IPS DF 6.9 (cell line): ENCODE measurements at regions not wholly inside any gene's neighbourhood (a gene's known extent, or its start where the extent isn't known, plus 50 kb on each side); places are given as distances from the start of the nearest gene placed in this dataset.
A peak's percentile ranks its signal among the peaks of the same experiment; 100 is the strongest.

Experiments used
- DNase-seq: peaks from one replicate; pipeline ENCODE4 v3.0.0-alpha.2; 2013; ENCODE audit warnings: low read depth, low spot score
- H3K27ac ChIP-seq: one replicate; pipeline ENCODE4 v1.5.1; 2013; ENCODE audit warnings: low read length, control low read depth
- H3K27me3 ChIP-seq: 2 replicates; pipeline ENCODE4 v1.6.1; 2013; ENCODE audit warnings: mild to moderate bottlenecking, low read length; ENCODE audit not compliant: control insufficient read depth, insufficient read depth
- H3K36me3 ChIP-seq: 2 replicates; pipeline ENCODE4 v1.6.1; 2013; ENCODE audit warnings: low read length; ENCODE audit not compliant: control insufficient read depth, insufficient read depth
- H3K4me1 ChIP-seq: 2 replicates; pipeline ENCODE4 v1.6.1; 2013; ENCODE audit warnings: low read length; ENCODE audit not compliant: control insufficient read depth, insufficient read depth
- H3K4me3 ChIP-seq: 2 replicates; pipeline ENCODE4 v1.5.1; 2013; ENCODE audit warnings: mild to moderate bottlenecking, low read length
- H3K9me3 ChIP-seq: 2 replicates; pipeline ENCODE4 v1.6.1; 2013; ENCODE audit warnings: low read length, inconsistent platforms; ENCODE audit not compliant: control insufficient read depth, insufficient read depth
- WGBS: extraction: QIAGEN DNeasy Blood & Tissue Kit; methylation state at CpG from one replicate; pipeline ENCODE4 v1.1.7; 2013; ENCODE audit warnings: mixed read lengths, missing lambda C conversion rate; ENCODE audit not compliant: insufficient read length, insufficient coverage; 5-methylcytosine and 5-hydroxymethylcytosine counted together

DNA sequence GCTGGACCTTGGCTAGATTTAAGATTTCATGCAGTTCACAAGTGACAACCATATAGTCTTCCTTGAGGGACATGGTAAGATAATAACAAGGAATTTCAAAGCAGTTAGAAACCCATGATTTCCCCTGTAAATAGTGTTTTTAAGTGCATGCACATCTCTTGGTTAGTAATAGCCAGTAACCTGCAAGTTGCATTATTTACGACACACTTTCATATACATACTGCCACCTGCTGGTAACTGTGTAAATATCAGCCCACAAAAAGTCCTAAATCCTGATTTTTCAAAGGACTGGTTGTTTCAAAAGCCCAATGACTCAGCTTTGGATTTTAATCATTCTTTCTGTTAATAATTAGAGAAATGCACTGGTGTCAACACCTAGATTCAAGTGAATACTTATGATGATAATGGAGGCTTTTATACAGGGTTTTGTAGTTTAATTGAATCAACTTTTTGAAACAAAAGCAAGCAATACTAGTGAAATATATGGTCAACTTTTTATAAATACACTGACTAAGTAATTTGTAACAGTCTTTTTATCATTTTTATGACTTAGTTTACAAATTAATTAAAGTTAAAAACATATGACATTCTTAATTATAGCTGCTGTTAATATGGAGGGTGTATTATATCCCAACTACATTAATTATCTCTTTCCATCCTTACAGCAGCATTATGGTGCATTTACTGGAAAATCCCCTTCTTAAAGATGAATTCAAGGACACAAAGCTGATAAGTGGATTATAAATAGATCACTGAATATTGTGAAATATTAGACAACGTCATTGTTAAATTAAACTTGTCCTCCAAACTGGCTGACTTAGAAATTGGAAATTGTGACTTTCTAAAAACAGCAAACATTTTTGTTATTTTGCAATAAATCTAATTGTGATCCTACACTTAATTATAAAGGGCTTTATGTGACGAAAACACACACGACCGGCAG is 367.7 kb upstream of the SEMA3D start:
- no peak overlapping the region for H3K27ac ChIP-seq
- WGBS = no CpG with 5 or more reads among the region's 5 CpGs
- no peaks in the 10 kb centered on the region for H3K9me3 ChIP-seq
- peak; percentile 22 for DNase-seq
- H3K4me1 ChIP-seq = no peaks in the 10 kb centered on the region
- no peaks in the 10 kb centered on the region for H3K36me3 ChIP-seq
- no peaks in the 10 kb centered on the region for H3K27me3 ChIP-seq
- no peak overlapping the region for H3K4me3 ChIP-seq

DNA sequence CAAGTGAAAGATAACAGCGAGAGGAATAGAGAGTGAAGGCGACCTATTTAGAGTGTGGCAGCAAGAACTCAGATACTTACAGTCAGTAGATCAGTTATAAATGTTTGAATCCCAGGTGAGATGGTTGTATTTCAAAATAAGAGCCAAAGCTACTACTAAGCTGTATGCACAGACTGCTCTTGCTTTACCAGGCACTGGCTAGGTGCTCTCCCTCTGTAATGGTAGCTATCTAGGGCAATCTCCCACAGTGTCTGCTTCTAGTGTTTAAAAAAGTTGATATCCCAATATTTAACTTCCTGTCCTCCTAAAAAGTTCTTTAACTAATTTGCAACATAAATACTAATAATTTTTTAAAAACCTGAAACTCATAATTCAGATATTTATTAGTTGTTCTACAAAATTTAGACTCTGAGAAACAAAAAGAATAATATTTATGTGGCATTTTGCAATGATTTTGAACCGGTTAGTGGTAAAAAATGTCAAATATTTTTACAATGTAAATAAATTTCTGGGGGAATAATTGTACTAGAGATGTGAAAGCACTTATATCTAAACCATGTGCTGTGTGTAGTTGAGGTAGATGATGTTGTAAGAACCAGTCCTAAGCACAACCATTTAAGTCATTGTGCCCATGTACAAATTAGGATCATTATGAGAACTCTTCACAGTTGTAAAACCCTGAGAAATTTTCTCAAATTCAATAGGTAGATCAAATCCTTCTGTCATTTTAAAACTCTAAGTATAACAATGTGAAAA is 349.3 kb upstream of the SEMA3D start:
- no peaks in the 10 kb centered on the region for H3K4me1 ChIP-seq
- WGBS = no CpG with 5 or more reads among the region's 3 CpGs

DNA sequence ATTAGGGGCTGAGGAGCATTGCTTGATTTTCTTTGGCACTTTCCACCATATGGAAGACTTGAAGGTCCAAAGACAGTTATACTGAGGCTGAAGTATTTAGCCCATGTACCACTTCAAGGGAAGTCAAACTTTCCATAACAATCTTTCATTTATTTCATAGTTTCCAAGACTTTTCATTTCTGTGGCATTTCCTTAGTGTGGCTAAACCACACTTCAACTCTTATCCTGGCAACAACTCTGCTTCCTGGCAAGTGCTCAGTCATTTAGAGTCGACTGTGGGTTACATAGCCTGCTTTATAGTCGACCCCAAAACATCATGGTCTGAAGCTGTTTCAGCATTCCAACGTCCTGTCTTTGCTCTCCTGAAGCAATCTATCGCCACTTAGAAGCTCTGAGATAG is 343.0 kb upstream of the SEMA3D start:
- Histone ChIP-seq H3K9me3 (no peaks in the 10 kb centered on the region), H3K27ac (no peak overlapping the region), H3K36me3 (no peaks in the 10 kb centered on the region), H3K4me3 (no peak overlapping the region), H3K27me3 (no peaks in the 10 kb centered on the region), H3K4me1 (no peaks in the 10 kb centered on the region)
- no CpG with 5 or more reads among the region's 4 CpGs for WGBS
- DNase-seq = no peak

More for the DNA sequence above, 349.3 kb upstream of the SEMA3D start:
- H3K9me3 ChIP-seq = no peaks in the 10 kb centered on the region
- H3K27me3 ChIP-seq = no peaks in the 10 kb centered on the region
- no peak overlapping the region for H3K27ac ChIP-seq
- no peak overlapping the region for H3K4me3 ChIP-seq
- DNase-seq = no peak
- H3K36me3 ChIP-seq = no peaks in the 10 kb centered on the region

DNA sequence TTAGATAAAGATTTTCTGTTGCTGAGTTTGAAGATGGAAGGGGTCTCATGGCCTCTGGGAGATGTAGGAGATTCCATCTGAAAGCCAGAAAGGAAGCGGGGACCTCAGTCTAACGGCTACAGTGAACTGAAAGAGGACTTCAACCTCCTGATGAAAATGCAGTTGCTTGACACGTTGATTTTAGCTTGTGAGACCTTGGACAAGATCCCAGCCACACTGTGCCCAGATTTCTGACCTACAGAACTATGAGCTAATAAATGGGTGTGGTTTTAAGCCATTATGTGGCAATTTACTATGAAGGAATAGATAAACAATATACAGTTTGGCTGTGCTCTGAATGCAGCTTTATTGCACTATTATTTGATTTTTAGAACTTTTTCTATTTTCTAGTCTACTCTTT is 342.3 kb upstream of the SEMA3D start:
- no peak for DNase-seq
- no peak overlapping the region for H3K4me3 ChIP-seq
- no CpG with 5 or more reads among the region's 3 CpGs for WGBS
- H3K36me3 ChIP-seq = no peaks in the 10 kb centered on the region
- H3K4me1 ChIP-seq = no peaks in the 10 kb centered on the region
- no peaks in the 10 kb centered on the region for H3K27me3 ChIP-seq
- H3K27ac ChIP-seq = no peak overlapping the region
- H3K9me3 ChIP-seq = no peaks in the 10 kb centered on the region

DNA sequence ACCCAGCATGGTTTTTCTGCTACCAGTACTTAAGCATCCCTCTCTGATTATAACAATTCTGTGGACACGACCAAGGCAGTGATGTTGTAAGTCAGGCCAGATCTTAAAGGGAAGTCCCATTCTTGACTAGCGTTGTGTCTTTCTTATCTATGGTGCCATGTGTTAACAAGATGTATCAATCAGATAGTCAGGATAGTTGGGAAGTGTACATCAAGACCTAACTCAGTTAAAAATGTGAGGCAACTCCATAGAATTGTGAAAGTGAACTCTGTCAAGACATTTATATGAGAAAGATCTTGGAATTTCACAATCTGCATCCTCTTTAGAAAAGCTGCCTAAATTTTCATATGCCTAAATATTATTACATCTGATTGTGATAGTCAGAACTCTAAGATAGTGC is 341.7 kb upstream of the SEMA3D start:
- H3K27me3 ChIP-seq = no peaks in the 10 kb centered on the region
- no peaks in the 10 kb centered on the region for H3K9me3 ChIP-seq
- H3K4me3 ChIP-seq = no peak overlapping the region
- no peak for DNase-seq
- H3K36me3 ChIP-seq = no peaks in the 10 kb centered on the region
- no peaks in the 10 kb centered on the region for H3K4me1 ChIP-seq
- H3K27ac ChIP-seq = no peak overlapping the region
- no CpG with 5 or more reads among the region's 2 CpGs for WGBS

DNA sequence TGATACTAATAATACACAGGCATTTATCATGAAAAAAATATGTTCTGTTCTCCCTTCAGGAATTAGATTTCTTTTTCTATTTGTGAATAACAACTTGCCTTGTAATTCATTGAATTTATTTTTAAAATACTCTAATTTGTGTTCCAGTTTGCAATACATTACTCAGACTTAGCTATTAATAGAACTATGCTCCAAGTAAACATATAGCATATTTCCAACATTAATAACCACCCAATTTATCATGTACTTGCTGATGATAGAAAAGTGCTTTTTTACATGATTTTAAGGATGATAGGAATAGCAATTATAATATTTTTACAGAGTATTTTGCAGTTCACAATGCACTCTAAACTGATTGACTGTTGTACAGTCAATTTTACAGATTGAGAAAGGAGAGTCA is 338.8 kb upstream of the SEMA3D start:
- Histone ChIP-seq H3K36me3 (no peaks in the 10 kb centered on the region), H3K27me3 (no peaks in the 10 kb centered on the region), H3K9me3 (no peaks in the 10 kb centered on the region), H3K27ac (no peak overlapping the region), H3K4me1 (no peaks in the 10 kb centered on the region), H3K4me3 (no peak overlapping the region)
- DNase-seq = no peak

DNA sequence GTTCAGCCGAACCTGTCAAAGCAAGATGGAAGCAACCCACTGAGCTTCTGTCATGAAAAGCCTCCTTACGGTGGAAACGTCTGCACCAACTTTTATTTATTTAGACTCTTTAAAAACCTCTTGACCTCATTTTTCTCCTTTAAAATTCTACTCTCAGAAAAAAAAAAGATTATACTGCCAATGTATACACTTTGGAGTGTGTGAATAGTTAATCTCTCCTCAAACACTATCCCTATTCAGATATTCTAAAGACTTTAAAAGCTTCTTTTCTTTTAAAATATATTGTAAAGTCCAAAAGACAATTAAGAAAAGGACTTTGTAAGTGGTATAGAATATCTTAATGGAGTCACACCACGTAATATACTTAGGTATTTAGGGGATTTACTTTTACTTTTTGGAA is 335.2 kb upstream of the SEMA3D start:
- Histone ChIP-seq H3K4me1 (no peaks in the 10 kb centered on the region), H3K27me3 (no peaks in the 10 kb centered on the region), H3K4me3 (no peak overlapping the region), H3K36me3 (no peaks in the 10 kb centered on the region), H3K9me3 (no peaks in the 10 kb centered on the region), H3K27ac (no peak overlapping the region)
- no peak for DNase-seq
- no CpG with 5 or more reads among the region's 4 CpGs for WGBS

DNA sequence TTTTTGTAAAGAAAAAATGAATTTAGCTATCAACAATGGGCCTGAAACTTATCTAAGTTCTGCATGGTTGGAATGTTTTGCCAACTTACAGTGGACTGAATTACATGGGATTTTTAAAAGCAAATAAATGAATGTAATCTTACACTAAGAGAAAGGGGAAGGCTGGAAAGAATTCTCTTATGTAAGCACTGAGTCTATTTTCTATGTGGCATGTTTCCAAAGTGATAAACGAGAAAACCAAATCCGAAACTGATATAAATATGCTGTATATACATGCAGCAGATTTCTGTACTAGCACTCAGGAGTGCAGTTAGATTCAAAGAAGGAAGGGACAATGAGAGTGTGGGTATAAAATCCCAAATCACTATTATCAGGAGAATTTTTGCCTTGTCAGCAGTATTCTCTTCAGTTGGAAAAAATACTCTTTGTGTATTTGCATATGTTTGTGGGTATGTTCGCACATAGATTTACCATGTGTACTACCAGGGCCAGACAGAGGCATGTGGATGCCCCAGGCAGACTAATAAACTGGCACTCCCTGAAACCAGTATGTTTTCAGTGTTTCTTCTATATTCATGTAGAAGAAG is 334.3 kb upstream of the SEMA3D start:
- no peaks in the 10 kb centered on the region for H3K36me3 ChIP-seq
- no peak overlapping the region for H3K4me3 ChIP-seq
- WGBS = no CpG with 5 or more reads among the region's 3 CpGs
- no peak for DNase-seq
- H3K9me3 ChIP-seq = no peaks in the 10 kb centered on the region
- H3K27me3 ChIP-seq = no peaks in the 10 kb centered on the region
- no peaks in the 10 kb centered on the region for H3K4me1 ChIP-seq
- no peak overlapping the region for H3K27ac ChIP-seq

DNA sequence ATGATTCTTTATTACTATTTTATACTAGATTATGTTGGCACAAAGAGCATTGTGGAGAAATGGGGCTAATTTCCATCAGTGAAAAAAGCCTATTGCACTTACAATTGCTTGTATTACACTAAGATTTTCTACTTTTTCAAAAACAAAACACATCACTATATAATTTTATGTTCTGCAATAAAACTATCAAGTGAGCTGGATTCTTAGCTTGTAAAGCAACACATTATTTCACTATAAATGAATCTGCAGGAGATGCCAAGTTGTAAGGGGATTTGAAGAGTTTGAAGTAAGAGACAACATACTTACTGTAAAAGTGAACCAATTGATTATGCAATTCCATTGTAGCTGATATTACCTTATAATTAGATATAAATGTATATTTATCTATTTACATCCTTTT is 333.3 kb upstream of the SEMA3D start:
- DNase-seq = no peak
- Histone ChIP-seq H3K4me1 (no peaks in the 10 kb centered on the region), H3K27me3 (no peaks in the 10 kb centered on the region), H3K27ac (no peak overlapping the region), H3K9me3 (no peaks in the 10 kb centered on the region), H3K4me3 (no peak overlapping the region), H3K36me3 (no peaks in the 10 kb centered on the region)

DNA sequence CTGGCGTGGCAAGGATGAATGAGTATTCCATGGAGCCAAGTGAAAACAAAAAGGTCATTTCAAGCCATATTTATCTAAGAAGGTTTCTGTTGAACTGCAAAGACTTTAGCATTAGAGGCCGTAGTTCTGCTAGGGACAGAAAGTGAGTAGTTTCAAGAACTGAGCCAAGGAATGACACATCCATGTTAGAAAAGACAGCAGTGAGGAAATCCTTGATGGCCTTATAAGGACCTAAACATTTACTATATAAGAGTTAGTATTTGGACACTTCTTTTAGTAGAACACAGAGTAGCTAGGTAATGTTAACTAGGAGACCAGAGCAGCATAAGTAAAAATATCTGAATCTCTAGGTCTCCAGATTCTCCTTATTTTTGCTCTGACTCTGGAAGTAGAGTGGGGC is 329.8 kb upstream of the SEMA3D start:
- Histone ChIP-seq H3K36me3 (no peaks in the 10 kb centered on the region), H3K27me3 (no peaks in the 10 kb centered on the region), H3K9me3 (no peaks in the 10 kb centered on the region), H3K4me1 (no peaks in the 10 kb centered on the region), H3K27ac (no peak overlapping the region), H3K4me3 (no peak overlapping the region)
- whole genome bisulfite sequencing = no CpG with 5 or more reads among the region's 2 CpGs
- no peak for DNase-seq
